ENCODE measurements at regions not wholly inside any gene's neighbourhood (a gene's known extent, or its start where the extent isn't known, plus 50 kb on each side); places are given as distances from the start of the nearest gene placed in this dataset.
"Not testable (repeated sequence)": the region's sequence is repeated elsewhere in the genome, so short reads cannot be mapped to it uniquely, and the experiment has no call there.

DNA sequence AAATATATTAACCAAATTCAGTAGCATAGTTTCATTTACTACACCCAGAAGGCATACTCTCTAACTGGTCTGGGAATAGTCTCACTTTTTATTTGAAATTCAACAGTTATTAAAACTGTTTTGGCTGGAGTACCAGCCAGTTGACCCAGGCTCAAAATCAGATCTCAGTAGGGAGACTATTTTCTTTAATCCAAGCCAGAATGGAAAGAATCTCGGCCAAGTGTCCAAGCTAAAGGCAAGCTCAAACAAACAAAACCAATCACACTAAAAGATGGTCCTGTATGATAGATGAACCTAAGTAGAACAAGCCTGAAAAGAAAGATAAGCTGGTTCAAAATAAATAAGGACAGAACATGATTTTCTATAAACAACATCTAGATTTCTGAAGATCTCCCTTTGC, 259.6 kb upstream of the POM121L12 start:
- no peak for DNase-seq

- DNase-seq, result no peak
Observed at GRCh38 chr7:52771177-52771576, 264.3 kb upstream of the POM121L12 start.

- no peak for DNase-seq
Observed at GRCh38 chr7:52764492-52765169, 270.8 kb upstream of the POM121L12 start.

GRCh38 chr7:52758356-52758755, 277.1 kb upstream of the POM121L12 start:
- DNase-seq, result no peak

- DNase-seq, result no peak
Observed at GRCh38 chr7:52753855-52754254, 281.6 kb upstream of the POM121L12 start.

DNA sequence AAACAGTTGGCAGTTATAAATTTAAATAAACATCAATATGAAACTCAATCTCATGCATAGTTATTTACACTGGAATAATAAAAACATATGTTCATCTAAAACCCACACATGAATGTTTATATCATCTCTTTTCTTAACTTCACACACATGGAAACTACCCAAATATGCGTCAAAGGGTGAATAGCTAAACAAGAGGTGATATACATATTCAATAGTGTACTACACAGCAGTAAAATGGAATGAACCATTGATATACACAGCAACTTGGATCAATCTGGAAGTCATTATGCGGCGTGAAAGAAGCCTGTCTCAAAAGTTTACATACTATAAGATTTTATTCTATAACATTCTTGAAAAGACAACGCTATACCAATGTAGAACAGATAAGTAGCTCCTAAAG, 282.5 kb upstream of the POM121L12 start:
- no peak for DNase-seq

GRCh38 chr7:52749880-52750279, 285.6 kb upstream of the POM121L12 start:
- no peak for DNase-seq

GRCh38 chr7:52747817-52748216, 287.6 kb upstream of the POM121L12 start:
- no peak for DNase-seq

GRCh38 chr7:52741670-52742290, 293.7 kb upstream of the POM121L12 start:
- no peak for DNase-seq

DNA sequence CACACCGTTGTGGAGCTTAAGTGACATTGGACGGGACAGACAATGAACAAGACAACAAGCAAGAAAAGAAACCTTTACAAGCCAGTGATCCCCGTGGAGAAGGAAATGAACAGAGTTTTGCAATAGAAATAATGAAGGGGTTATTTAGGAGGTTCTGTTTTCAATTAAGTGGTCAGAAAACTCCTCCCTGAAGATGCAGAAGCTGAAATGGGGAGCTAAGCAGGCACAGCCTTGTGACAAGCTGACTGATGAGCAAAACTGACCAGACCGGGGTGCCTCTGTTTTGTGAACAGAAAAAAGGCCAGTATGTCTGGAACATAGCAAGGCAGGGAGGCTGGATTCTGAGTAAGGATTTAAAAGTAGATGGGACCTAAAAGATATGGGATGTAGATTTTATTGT, 299.8 kb upstream of the POM121L12 start:
- no peak for DNase-seq

DNA sequence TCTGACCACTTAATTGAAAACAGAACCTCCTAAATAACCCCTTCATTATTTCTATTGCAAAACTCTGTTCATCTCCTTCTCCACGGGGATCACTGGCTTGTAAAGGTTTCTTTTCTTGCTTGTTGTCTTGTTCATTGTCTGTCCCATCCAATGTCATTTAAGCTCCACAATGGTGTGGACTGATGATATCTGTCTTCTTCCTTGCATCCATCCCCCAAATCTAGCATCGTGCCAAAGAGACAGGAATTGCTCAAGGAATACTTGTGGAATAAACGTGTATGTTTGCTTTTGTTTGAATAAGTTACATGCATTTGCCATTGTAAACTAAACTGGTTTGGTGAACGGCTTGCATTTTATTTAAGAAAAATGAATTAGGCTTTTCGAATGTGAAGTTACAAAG, 306.8 kb upstream of the POM121L12 start:
- not testable (repeated sequence) for DNase-seq

GRCh38 chr7:52727632-52728031, 307.8 kb upstream of the POM121L12 start:
- no peak for DNase-seq

GRCh38 chr7:52726986-52727385, 308.4 kb upstream of the POM121L12 start:
- DNase-seq, result no peak

- no peak for DNase-seq
Observed at GRCh38 chr7:52726493-52726892, 308.9 kb upstream of the POM121L12 start.

DNA sequence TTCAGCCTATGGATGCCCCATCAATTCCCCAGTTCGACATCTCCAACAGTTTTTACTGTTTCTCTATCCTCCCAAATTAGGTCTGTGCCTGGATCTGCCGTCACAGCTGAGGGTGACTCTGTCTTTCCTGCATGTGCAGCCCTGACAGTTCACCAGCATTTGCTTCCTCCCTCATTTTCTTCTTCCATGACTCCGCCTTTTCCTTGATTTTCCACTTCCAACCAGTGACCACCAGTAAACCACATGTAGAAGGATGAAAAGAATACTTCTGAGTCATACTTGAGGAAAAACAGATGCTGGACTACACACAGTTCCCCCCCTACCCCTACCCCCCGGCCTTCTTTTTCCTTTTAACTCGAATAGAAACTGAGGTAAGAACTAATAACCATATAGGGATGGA, 311.8 kb upstream of the POM121L12 start:
- no peak for DNase-seq

DNA sequence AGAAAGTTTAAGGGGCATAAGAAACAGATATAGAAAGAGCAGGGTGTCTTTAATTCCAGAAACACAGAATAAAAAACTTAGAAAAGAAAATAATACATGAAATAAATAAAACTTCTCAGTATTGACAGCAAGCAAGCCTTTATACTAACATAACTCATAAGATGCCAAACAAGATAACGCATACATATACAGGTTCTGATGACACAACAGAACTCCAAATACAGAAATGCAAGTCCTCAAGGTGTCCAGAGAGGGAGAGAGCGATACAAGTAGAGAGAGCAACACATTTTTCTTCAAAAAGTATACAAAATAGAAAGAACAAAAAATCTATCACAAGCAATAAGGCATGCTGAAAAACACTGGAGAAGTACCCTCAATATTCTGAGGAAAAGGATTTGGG, 314.6 kb upstream of the POM121L12 start:
- DNase-seq, result no peak

- DNase-seq, result no peak
Observed at GRCh38 chr7:52719677-52720076, 315.8 kb upstream of the POM121L12 start.

DNA sequence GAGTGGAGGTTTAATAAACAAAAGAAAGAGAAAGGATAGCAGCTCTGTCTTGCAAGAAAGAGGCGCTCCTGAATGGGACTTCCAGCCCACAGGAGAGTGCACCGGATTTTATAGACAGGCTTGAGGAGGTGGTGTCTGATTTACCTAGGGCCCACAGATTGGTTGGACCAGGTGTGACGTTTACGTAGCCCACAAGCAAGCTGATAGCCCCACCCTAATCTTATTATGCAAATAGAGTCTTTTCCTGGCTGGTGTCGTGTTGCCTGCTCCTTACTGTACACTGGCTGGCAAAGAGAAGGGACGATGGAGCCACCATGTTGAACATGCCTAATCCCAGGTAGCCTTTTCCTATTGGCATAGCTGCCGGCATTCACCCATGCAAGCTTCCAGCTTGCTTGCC, 319.7 kb upstream of the POM121L12 start:
- DNase-seq, result no peak

DNA sequence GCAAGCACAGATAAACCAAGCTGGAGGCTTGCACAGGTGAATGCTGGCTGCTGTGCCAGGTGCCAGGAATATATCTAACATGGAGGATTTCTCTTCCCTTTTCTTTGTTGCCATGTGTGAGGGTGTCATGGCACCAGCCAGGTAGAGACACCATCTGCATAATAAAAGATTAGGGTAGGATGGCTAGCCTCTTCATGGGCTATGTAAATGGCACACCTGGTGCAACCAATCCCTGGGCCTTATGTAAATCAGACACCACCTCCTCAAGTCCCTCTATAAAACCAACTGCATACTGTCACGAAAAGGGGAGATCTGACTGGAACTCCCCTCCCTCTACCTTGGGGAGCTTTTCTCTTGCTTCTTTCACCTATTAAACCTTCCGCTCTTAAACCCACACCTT, 322.5 kb upstream of the POM121L12 start:
- no peak for DNase-seq

GRCh38 chr7:52711951-52712350, 323.5 kb upstream of the POM121L12 start:
- no peak for DNase-seq

DNA sequence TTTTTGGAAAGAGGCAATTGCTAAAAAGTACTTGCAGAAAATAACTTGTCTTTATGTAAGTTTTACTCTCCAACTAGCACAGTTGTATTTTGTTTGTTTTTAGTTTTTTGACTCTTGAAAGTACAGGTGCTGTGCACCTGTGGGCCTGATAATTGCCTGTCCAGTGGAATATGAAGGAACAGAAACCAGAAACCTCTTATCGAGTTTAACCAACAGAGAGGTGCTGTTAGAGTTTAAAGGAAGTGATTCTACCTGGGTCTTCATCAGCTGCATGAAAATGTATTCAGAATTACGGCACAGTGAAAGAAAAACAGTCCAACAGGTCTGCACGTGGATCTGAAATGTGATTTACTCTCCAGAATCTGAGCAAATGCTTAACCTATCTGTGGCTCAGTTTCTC, 326.6 kb upstream of the POM121L12 start:
- no peak for DNase-seq

- DNase-seq, result no peak
Observed at GRCh38 chr7:52705768-52706167, 329.7 kb upstream of the POM121L12 start.

DNA sequence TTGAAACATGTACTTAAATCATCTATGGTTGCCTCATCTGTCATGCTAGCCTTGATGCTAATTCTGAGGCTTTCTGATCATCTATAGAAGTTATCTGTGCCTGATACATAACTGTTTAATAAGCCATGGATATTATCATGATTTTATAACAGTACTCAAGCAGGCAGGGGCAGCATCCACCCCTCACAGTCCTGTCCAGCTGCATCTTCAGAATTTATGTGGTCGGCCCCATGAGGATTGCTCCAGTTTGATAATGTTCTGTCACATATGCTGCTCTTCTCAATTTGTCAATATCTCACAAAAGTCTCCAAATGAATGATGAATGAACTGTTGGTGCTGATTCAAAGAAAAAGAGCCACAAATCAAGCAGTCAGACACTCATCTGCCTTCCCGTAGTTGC, 335.1 kb upstream of the POM121L12 start:
- DNase-seq, result no peak

DNA sequence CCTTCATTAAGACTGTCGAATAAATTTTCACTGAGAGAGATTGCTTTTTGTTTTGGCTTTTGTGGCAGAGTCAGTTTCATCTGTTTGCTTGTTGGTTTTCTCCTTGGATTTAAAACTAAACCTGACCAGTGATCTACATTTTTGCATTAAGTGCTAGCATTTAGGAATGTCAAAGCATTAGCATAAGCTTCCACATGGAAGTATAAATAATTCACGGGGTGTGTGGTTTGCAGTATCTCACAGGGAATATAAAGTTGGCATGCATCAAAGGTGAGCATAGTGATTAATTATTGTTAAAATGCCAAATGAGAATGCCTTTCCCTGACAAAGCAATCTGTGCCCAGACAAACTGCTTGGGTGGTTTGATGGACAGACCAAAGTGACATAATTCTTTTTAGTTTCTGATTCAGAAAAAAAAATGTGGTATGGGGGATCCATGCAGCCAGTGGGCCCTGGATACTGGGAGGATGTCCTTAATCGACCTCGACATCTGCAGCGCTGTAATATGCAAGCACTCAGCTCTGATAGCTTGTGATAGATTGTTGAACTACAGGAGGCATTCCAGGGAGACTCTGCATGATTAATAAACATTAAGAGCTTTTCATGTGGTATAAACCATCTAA, 339.3 kb upstream of the POM121L12 start:
- DNase-seq, result no peak

- DNase-seq, result no peak
Observed at GRCh38 chr7:52691257-52691656, 344.2 kb upstream of the POM121L12 start.

All from hippocampal formation (tissue), 2 donors.